ENCODE measurements at regions not wholly inside any gene's neighbourhood (a gene's known extent, or its start where the extent isn't known, plus 50 kb on each side); places are given as distances from the start of the nearest gene placed in this dataset.

DNA sequence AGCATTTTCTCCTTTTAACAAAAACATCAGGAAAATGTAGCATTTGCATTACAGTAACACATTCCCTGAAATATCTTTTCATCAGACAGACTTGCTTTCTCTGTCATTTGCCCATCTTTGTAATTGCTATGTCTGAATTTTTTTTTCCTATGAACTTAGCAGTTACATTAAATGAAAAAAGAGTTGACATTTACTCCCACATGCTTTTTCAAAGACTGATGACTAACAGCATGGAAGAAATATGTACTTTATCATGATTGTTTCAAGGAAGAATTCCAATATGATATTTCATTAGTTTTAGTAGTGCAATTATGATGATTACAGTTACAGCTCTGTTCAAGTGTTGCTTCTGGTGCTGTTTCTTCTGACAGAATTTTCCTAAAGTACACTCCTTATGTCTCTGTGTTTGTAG is 864.5 kb upstream of the MAN1A1 start:
- no peak for DNase-seq (ENCODE audit: low read depth)
- TF ChIP-seq CTCF (IDR thresholded peaks at IDR 0.05; ENCODE audit: low read depth, low read length, missing control alignments), result no peak
- H3K4me3 ChIP-seq (ENCODE audit: low read depth, low read length), result no peak overlapping the region
- in situ Hi-C loops (cut with HindIII; ENCODE audit: low sequenced_read_pairs), result no loop called here

GRCh38 chr6:120211955-120212792 is 862.6 kb upstream of the MAN1A1 start:
- no peak for TF ChIP-seq CTCF (IDR thresholded peaks at IDR 0.05; ENCODE audit: low read depth, low read length, missing control alignments)
- no peak overlapping the region for H3K4me3 ChIP-seq (ENCODE audit: low read depth, low read length)
- DNase-seq (ENCODE audit: low read depth), result peak; percentile 8
- in situ Hi-C loops (cut with HindIII; ENCODE audit: low sequenced_read_pairs), result no loop called here

- no peak for TF ChIP-seq CTCF (IDR thresholded peaks at IDR 0.05; ENCODE audit: low read depth, low read length, missing control alignments)
- in situ Hi-C loops (cut with HindIII; ENCODE audit: low sequenced_read_pairs), result no loop called here
- no peak for DNase-seq (ENCODE audit: low read depth)
- H3K4me3 ChIP-seq (ENCODE audit: low read depth, low read length), result no peak overlapping the region
These were observed 853.3 kb upstream of the MAN1A1 start for GRCh38 chr6:120202878-120203277.

DNA sequence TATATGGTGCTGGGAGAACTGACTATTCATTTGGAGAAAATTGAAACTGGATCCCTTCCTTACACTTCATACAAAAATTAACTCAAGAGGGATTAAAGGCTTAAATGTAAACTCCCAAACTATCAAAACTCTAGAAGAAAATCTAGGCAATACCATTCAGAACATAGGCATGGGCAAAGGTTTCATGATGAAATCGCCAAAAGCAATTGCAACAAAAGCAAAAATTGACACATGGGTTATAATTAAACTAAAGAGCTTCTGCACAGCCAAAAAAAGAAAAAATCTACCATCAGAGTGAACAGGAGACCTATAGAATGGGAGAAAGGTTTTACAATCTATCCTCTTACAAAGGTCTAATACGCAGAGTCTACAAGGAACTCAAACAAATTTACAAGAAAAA is 851.3 kb upstream of the MAN1A1 start:
- H3K4me3 ChIP-seq (ENCODE audit: low read depth, low read length), result no peak overlapping the region
- TF ChIP-seq CTCF (IDR thresholded peaks at IDR 0.05; ENCODE audit: low read depth, low read length, missing control alignments), result no peak
- no peak for DNase-seq (ENCODE audit: low read depth)

GRCh38 chr6:120198033-120198432 is 848.5 kb upstream of the MAN1A1 start:
- in situ Hi-C loops (cut with HindIII; ENCODE audit: low sequenced_read_pairs), result no loop called here
- TF ChIP-seq CTCF (IDR thresholded peaks at IDR 0.05; ENCODE audit: low read depth, low read length, missing control alignments), result no peak
- H3K4me3 ChIP-seq (ENCODE audit: low read depth, low read length), result no peak overlapping the region
- peak; percentile 12 for DNase-seq (ENCODE audit: low read depth)

More for the DNA sequence above, 851.3 kb upstream of the MAN1A1 start:
- in situ Hi-C loops (cut with HindIII; ENCODE audit: low sequenced_read_pairs), result no loop called here

DNA sequence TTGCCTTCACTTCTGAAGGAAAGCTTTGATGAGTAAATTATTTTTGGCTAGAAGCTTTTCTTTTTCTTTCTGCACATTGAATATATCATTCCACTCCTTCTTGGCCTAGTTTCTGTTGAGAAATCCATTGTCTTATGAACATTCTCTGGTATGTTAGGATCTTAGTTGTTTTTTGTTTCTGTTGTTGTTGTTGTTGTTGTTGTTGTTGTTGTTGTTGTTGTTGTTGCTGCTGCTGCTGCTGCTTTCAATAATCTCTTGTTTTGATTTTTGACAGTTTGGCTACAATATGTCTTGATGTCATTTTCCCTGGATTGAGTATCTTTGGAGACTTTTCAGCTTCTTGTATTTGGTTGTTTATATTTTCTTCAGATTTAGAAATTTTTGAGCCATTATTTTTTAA is 836.5 kb upstream of the MAN1A1 start:
- TF ChIP-seq CTCF (IDR thresholded peaks at IDR 0.05; ENCODE audit: low read depth, low read length, missing control alignments), result no peak
- H3K4me3 ChIP-seq (ENCODE audit: low read depth, low read length), result no peak overlapping the region
- DNase-seq (ENCODE audit: low read depth), result no peak
- in situ Hi-C loops (cut with HindIII; ENCODE audit: low sequenced_read_pairs), result no loop called here
